ENCODE measurements at regions not wholly inside any gene's neighbourhood (a gene's known extent, or its start where the extent isn't known, plus 50 kb on each side); places are given as distances from the start of the nearest gene placed in this dataset.

- H3K27ac ChIP-seq (ENCODE audit: insufficient read depth, low read depth, low read length) = no peak overlapping the region
- no peak for TF ChIP-seq POLR2A (IDR thresholded peaks at IDR 0.05; ENCODE audit: low read depth, low read length)
- no peak for TF ChIP-seq MYC (IDR thresholded peaks at IDR 0.05; ENCODE audit: low read depth, low read length)
- TF ChIP-seq GATA2 (IDR thresholded peaks at IDR 0.05; ENCODE audit: insufficient read depth, insufficient read length, low read depth, low read length) = no peak
- TF ChIP-seq CTCF (IDR thresholded peaks at IDR 0.05; ENCODE audit: extremely low read depth in 1 of 2, insufficient read depth in 1 of 2, low read depth in 1 of 2, low read length in 2 of 2) = no peak
- TF ChIP-seq MAX (IDR thresholded peaks at IDR 0.05; ENCODE audit: insufficient read depth, insufficient read length) = no peak
- no peak for TF ChIP-seq JUN (IDR thresholded peaks at IDR 0.05; ENCODE audit: borderline replicate concordance, insufficient read depth, insufficient read length, low read depth)
- no peak for TF ChIP-seq POLR2AphosphoS5 (IDR thresholded peaks at IDR 0.05; ENCODE audit: insufficient read depth, low read depth, low read length)
- TF ChIP-seq EZH2 (IDR thresholded peaks at IDR 0.05; ENCODE audit: borderline replicate concordance, low read depth, low read length, severe bottlenecking) = no peak
- TF ChIP-seq FOS (IDR thresholded peaks at IDR 0.05; ENCODE audit: borderline replicate concordance, insufficient read depth, low read length) = no peak
- BruUV-seq (replicated peaks) = no TSS peak
- no peak overlapping the region for H3K9ac ChIP-seq (replicated peaks; ENCODE audit: extremely low read depth, insufficient read depth, low read length)
- intact Hi-C loops (cut with micrococcal nuclease) = no loop called here
- ChIA-PET POLR2A (no interaction called here), CTCF (no interaction called here)
- H3K4me1 ChIP-seq (ENCODE audit: control insufficient read depth, extremely low read depth, insufficient read depth, low read length) = no peaks in the 10 kb centered on the region
- no peaks in the 10 kb centered on the region for H3K9me1 ChIP-seq (replicated peaks; ENCODE audit: control insufficient read depth, extremely low read depth, insufficient read depth, low read length)
- peaks cover 3% of the 10 kb centered on the region for H3K9me3 ChIP-seq (replicated peaks; ENCODE audit: control insufficient read depth, insufficient read depth, low read length)
- no peaks in the 10 kb centered on the region for H3K79me2 ChIP-seq (ENCODE audit: control insufficient read depth, insufficient read depth, low read length)
- FAIRE-seq = no peak
- H3K4me2 ChIP-seq (ENCODE audit: insufficient read depth, low read length) = no peak overlapping the region
- H3K4me3 ChIP-seq (replicated peaks in 1 of 3; ENCODE audit: insufficient read depth in 1 of 3, low read depth in 1 of 3, low read length in 3 of 3) = no peak overlapping the region
- dilution Hi-C loops (cut with MboI; ENCODE audit: extremely low pct_ligation_motif_present, low sequenced_read_pairs) = no loop called here
- no peak for DNase-seq (ENCODE audit: low read depth, low spot score)
- H2AFZ ChIP-seq (ENCODE audit: low read depth, low read length) = no peak overlapping the region
- H3K36me3 ChIP-seq (ENCODE audit: control insufficient read depth in 2 of 2, extremely low read depth in 1 of 2, insufficient read depth in 2 of 2, low read length in 2 of 2) = no peaks in the 10 kb centered on the region
- H3K27me3 ChIP-seq (ENCODE audit: control insufficient read depth in 2 of 2, insufficient read depth in 2 of 2, low read length in 2 of 2) = no peaks in the 10 kb centered on the region
- H4K20me1 ChIP-seq (replicated peaks; ENCODE audit: control insufficient read depth, extremely low read depth, insufficient read depth, low read length) = no peaks in the 10 kb centered on the region
Observed at GRCh38 chr16:75942351-75942750, 216.1 kb upstream of the CPHXL start.

Measured in endothelial cell of umbilical vein (primary cell).